ENCODE measurements at regions not wholly inside any gene's neighbourhood (a gene's known extent, or its start where the extent isn't known, plus 50 kb on each side); places are given as distances from the start of the nearest gene placed in this dataset.

- TF ChIP-seq EZH2 (IDR thresholded peaks at IDR 0.05; ENCODE audit: low read length, unreplicated experiment) (no peak), CTCF (conservative IDR thresholded peaks at IDR 0.05; ENCODE audit: low read depth, low read length) (no peak)
Measured at GRCh38 chr20:60565551-60565950, 607.3 kb downstream of the CDH26 start.
